ENCODE measurements at regions not wholly inside any gene's neighbourhood (a gene's known extent, or its start where the extent isn't known, plus 50 kb on each side); places are given as distances from the start of the nearest gene placed in this dataset.

GRCh38 chr6:143562143-143562542 is 50.6 kb upstream of the FUCA2 start:
- Histone ChIP-seq H3K4me1 (ENCODE audit: insufficient read depth, poor library complexity, severe bottlenecking) (no peaks in the 10 kb centered on the region), H3K4me3 (ENCODE audit: severe bottlenecking) (no peak overlapping the region), H3K27me3 (ENCODE audit: insufficient read depth, poor library complexity, severe bottlenecking) (no peaks in the 10 kb centered on the region), H3K9me3 (ENCODE audit: severe bottlenecking) (no peaks in the 10 kb centered on the region), H3K36me3 (ENCODE audit: low read depth) (no peaks in the 10 kb centered on the region), H3K27ac (ENCODE audit: poor library complexity, severe bottlenecking) (no peak overlapping the region)
- no peak for ATAC-seq (ENCODE audit: low read depth)
- no peak for DNase-seq (ENCODE audit: low spot score)
- TF ChIP-seq CTCF (IDR thresholded peaks at IDR 0.05; ENCODE audit: poor library complexity, severe bottlenecking) = no peak
